ENCODE measurements at regions not wholly inside any gene's neighbourhood (a gene's known extent, or its start where the extent isn't known, plus 50 kb on each side); places are given as distances from the start of the nearest gene placed in this dataset.

DNA sequence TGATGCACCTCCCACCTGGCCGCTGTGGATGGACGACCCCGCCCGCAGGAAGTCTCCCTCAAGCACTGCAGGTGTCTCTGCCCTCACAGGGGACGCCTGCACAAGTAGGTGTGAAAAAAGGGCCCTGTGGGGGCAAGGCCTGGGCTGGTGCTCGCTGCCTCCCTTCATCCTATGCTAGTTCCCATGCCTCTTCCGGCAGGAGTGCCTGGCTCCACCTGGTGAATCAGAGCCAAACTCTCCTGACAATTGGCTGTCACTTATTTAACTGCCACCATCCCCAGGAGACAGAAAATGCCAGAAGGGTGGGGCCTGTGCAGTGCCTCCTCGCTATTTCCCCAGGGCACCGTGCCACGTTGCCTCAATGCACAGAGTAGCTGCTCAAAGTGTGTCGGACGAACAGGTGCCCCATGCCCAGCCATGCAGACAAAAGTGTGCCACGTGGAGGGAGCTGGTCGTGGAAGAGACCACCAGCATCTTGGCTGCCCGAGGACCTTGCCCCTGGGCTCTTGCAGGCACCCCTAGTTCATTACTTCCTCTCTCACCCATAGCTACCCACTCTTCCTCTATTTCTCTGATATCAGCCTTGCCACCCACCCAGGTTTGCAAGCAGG lies 170.7 kb downstream of the SEC14L1 start:
- H3K36me3 ChIP-seq, result no peaks in the 10 kb centered on the region
- no peak overlapping the region for H3K4me3 ChIP-seq
- peak overlapping the region; percentile 42 for H3K27ac ChIP-seq
- intact Hi-C loops (cut with DNase I), result no loop called here
- peaks cover 70% of the 10 kb centered on the region for H3K4me1 ChIP-seq
- no peak for DNase-seq (ENCODE audit: extremely low spot score in 2 of 2)
- no peaks in the 10 kb centered on the region for H3K27me3 ChIP-seq
- no peaks in the 10 kb centered on the region for H3K9me3 ChIP-seq
- TF ChIP-seq, protein P1, sequence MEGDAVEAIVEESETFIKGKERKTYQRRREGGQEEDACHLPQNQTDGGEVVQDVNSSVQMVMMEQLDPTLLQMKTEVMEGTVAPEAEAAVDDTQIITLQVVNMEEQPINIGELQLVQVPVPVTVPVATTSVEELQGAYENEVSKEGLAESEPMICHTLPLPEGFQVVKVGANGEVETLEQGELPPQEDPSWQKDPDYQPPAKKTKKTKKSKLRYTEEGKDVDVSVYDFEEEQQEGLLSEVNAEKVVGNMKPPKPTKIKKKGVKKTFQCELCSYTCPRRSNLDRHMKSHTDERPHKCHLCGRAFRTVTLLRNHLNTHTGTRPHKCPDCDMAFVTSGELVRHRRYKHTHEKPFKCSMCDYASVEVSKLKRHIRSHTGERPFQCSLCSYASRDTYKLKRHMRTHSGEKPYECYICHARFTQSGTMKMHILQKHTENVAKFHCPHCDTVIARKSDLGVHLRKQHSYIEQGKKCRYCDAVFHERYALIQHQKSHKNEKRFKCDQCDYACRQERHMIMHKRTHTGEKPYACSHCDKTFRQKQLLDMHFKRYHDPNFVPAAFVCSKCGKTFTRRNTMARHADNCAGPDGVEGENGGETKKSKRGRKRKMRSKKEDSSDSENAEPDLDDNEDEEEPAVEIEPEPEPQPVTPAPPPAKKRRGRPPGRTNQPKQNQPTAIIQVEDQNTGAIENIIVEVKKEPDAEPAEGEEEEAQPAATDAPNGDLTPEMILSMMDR (IDR thresholded peaks at IDR 0.05), result no peak
- no peak for TF ChIP-seq POLR2AphosphoS5 (IDR thresholded peaks at IDR 0.05; ENCODE audit: insufficient read depth in 1 of 2, low read depth in 1 of 2)
- TF ChIP-seq POLR2A (IDR thresholded peaks at IDR 0.05), result no peak

DNA sequence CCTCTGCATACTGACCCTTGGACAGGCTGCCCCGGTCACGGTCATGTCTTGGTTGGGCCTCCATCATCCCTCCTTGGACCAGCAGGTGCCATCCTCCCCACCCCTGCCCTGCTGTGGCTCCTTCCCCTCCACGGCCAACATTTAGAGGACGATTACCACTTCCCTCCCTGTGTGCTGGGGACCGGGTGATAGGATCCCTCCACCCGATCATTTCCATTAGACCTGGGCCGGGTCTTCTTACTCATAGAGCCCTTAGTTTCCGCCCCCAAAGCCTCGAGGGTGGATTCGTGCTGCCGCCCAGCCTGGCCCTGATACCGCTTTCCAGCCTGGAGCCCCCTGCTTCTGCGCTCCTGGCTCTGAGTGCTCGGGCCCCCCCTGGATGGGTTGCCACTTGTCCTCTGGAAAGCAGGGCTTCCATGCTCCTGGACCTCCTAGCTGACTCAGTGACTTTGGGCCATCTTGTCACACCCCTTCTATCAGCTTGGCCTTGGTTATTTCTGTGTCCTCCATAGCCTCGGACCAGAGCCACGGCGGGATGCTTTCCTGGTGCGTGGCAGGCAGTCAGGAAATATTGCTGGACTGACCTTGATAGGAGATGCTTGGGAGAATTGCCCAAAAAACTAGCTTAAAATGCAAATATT lies 171.4 kb downstream of the SEC14L1 start:
- no peaks in the 10 kb centered on the region for H3K27me3 ChIP-seq
- intact Hi-C loops (cut with DNase I), result no loop called here
- peaks cover 63% of the 10 kb centered on the region for H3K4me1 ChIP-seq
- peak overlapping the region; percentile 79 for H3K27ac ChIP-seq
- TF ChIP-seq, protein P1 (IDR thresholded peaks at IDR 0.05), result no peak
- no peak for TF ChIP-seq POLR2AphosphoS5 (IDR thresholded peaks at IDR 0.05; ENCODE audit: insufficient read depth in 1 of 2, low read depth in 1 of 2)
- no peak for TF ChIP-seq POLR2A (IDR thresholded peaks at IDR 0.05)
- H3K9me3 ChIP-seq, result no peaks in the 10 kb centered on the region
- H3K36me3 ChIP-seq, result no peaks in the 10 kb centered on the region
- no peak overlapping the region for H3K4me3 ChIP-seq
- no peak for DNase-seq (ENCODE audit: extremely low spot score in 2 of 2)

DNA sequence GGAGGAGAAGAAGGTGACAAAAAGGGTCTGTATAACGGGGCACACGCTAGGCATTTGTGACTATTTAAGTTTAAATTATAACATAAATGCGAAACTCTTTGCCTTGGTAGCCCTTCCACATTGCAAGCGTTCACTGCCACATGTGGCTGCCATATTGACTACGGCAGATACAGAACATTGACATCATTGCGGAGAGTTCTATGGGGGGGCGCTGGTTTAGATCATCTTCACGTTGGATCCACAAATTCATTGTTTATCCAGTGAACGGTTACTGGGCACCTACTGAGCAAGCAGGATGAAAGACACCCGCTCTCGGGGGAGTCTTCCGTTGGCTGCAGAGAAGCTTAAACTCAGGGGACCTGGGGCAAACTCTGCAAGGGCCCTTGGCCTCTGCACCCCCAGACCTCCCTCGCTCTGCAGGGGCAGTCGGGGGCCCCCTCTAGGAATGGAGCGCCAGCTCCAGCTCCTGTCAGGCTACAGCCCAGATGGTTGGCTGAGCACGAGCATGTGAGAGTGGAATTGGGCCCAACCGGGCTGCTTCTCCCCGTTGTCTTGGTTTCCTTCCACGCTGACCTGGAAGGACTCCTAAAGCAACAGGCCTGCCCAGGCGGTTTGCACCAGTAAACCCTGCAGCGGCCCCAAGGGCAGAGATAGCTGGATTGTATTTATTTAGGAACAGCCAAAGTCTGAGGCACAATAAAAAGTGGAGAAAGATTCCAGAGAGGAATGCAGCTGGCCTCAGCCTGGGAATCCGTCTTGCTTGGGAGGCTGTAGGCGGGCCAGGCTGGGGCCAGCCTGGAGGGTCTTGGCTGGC lies 172.2 kb downstream of the SEC14L1 start:
- no peaks in the 10 kb centered on the region for H3K36me3 ChIP-seq
- peaks cover 58% of the 10 kb centered on the region for H3K4me1 ChIP-seq
- TF ChIP-seq, protein P1 (IDR thresholded peaks at IDR 0.05), result no peak
- TF ChIP-seq POLR2AphosphoS5 (IDR thresholded peaks at IDR 0.05; ENCODE audit: insufficient read depth in 1 of 2, low read depth in 1 of 2), result peak; percentile 79 to 87
- H3K27me3 ChIP-seq, result no peaks in the 10 kb centered on the region
- no peak for DNase-seq (ENCODE audit: extremely low spot score in 2 of 2)
- H3K4me3 ChIP-seq, result no peak overlapping the region
- no peaks in the 10 kb centered on the region for H3K9me3 ChIP-seq
- peak overlapping the region; percentile 79 for H3K27ac ChIP-seq
- intact Hi-C loops (cut with DNase I), result no loop called here

- DNase-seq (ENCODE audit: extremely low spot score in 2 of 2), result no peak
- no peaks in the 10 kb centered on the region for H3K27me3 ChIP-seq
- no peaks in the 10 kb centered on the region for H3K9me3 ChIP-seq
- H3K4me1 ChIP-seq, result peaks cover 58% of the 10 kb centered on the region
- intact Hi-C loops (cut with DNase I), result no loop called here
- H3K27ac ChIP-seq, result peak overlapping the region; percentile 79
- H3K4me3 ChIP-seq, result no peak overlapping the region
- no peaks in the 10 kb centered on the region for H3K36me3 ChIP-seq
- no peak for TF ChIP-seq POLR2AphosphoS5 (IDR thresholded peaks at IDR 0.05; ENCODE audit: insufficient read depth in 1 of 2, low read depth in 1 of 2)
Observed at GRCh38 chr17:77313831-77314230, 173.1 kb downstream of the SEC14L1 start.

- no peak overlapping the region for H3K4me3 ChIP-seq
- H3K4me1 ChIP-seq, result peaks cover 56% of the 10 kb centered on the region
- TF ChIP-seq, protein P1 (IDR thresholded peaks at IDR 0.05), result no peak
- TF ChIP-seq POLR2A (IDR thresholded peaks at IDR 0.05) (no peak), POLR2AphosphoS5 (IDR thresholded peaks at IDR 0.05; ENCODE audit: insufficient read depth in 1 of 2, low read depth in 1 of 2) (no peak)
- no peaks in the 10 kb centered on the region for H3K9me3 ChIP-seq
- H3K36me3 ChIP-seq, result no peaks in the 10 kb centered on the region
- peak overlapping the region; percentile 79 for H3K27ac ChIP-seq
- DNase-seq (ENCODE audit: extremely low spot score in 2 of 2), result no peak
- no peaks in the 10 kb centered on the region for H3K27me3 ChIP-seq
- intact Hi-C loops (cut with DNase I), result no loop called here
Observed at GRCh38 chr17:77314601-77315000, 173.8 kb downstream of the SEC14L1 start.

Measured in vagina (tissue), 2 donors.